LNCAP (cell line): ENCODE measurements at regions not wholly inside any gene's neighbourhood (a gene's known extent, or its start where the extent isn't known, plus 50 kb on each side); places are given as distances from the start of the nearest gene placed in this dataset.

ENCODE experiments used
- TF ChIP-seq, protein P1 (sequence below): fragments of 450-650 bp; IDR thresholded peaks from 2 replicates; pipeline ENCODE4 v1.5.1; 2017; ENCODE audit warnings: mild to moderate bottlenecking

DNA sequence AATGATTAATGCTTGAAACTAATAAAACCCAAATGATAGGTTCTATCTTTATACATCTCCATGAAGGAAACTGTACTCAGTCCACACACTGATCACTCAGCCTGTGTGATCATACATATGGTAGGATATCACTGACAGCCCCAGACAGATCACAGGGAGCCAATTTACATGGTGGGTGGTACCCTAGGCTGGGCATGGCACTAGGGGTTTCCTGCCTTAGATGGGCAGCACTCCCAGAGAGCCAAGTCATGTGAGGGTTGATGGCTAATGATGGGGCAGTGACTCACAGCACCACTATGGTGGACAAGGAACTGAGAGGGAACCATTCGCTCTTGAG, 89.6 kb upstream of the PTPRR start:
- TF ChIP-seq, protein P1, sequence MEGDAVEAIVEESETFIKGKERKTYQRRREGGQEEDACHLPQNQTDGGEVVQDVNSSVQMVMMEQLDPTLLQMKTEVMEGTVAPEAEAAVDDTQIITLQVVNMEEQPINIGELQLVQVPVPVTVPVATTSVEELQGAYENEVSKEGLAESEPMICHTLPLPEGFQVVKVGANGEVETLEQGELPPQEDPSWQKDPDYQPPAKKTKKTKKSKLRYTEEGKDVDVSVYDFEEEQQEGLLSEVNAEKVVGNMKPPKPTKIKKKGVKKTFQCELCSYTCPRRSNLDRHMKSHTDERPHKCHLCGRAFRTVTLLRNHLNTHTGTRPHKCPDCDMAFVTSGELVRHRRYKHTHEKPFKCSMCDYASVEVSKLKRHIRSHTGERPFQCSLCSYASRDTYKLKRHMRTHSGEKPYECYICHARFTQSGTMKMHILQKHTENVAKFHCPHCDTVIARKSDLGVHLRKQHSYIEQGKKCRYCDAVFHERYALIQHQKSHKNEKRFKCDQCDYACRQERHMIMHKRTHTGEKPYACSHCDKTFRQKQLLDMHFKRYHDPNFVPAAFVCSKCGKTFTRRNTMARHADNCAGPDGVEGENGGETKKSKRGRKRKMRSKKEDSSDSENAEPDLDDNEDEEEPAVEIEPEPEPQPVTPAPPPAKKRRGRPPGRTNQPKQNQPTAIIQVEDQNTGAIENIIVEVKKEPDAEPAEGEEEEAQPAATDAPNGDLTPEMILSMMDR: no peak

DNA sequence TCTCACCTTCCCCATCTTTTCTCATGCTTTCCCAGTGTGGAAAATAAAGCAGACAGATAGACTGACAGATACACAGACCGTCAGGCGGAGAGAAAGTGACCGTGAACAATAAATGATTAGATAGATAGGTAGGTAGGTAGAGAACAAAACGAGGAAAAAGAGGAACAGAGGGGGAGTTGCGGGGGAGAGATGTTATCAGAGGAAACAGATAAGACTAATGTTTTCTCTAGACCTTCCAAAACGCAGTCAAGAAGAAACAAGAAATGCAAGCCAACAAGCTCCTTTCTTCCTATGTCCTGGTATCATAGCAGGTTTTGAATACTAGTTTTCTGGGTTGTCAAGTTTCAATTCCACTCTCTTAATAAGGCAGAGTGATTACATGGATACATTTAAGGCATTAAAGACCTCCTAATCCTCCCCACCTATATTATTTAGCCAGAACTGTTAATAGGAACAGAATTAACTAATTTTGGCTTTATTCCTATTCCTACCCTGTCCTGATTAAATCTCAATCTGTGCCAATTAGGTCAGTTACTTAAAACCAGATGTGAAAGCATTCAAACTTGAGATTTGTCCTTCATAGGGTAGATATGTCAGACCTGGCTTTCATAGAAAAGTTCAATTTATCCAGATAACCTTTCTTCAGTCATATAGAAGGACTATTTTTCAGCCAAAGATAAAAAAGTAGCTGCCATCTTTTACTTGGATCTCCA, 89.0 kb upstream of the PTPRR start:
- TF ChIP-seq, protein P1: no peak

DNA sequence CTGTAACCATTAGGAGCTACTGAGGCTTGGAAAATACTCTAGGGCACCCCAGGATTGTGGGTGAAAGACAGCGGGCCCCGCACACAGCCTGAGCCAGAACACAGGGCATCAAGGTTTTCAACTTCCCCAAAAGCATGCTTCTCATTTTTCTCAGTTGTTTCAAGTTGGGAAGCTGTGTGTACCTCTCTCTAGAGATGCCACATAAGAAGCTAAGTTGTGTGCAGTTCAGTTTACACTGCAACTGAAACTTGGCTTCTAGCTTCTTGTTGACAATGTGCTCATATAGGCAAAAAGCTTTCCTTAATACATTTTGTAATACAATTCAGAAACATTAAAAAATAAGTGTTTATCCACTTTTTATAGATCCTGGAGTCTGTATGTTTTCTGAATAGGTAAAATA, 88.1 kb upstream of the PTPRR start:
- TF ChIP-seq, protein P1: no peak

DNA sequence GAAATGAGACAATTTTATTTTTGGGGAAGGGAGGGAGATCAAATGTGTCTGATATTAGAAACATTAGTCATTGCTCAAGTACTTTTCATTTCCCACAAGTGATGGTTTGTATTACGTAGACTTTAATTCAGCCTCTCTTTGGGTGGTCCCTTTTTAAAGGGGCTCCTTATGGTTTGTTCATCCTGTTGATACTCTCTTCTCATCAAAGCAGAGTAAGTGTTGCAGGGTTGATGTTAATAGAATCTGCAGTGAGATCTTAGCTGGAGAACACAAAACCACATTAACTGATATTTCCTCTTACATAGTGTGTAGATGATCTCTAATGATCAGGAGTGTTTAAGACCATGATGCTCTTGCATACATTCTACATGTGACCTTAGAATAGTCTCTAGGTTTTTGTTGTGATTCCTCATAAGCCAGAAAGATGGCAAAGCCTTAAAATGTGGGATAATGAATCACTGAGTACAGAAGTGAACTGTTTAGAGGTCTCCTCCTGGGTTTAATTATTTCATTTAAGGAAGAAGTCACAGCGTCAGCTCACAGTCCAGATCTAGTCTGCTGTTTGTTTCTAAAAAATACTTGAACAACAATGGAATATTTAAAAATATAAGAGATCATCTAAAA, 87.4 kb upstream of the PTPRR start:
- TF ChIP-seq, protein P1: no peak

DNA sequence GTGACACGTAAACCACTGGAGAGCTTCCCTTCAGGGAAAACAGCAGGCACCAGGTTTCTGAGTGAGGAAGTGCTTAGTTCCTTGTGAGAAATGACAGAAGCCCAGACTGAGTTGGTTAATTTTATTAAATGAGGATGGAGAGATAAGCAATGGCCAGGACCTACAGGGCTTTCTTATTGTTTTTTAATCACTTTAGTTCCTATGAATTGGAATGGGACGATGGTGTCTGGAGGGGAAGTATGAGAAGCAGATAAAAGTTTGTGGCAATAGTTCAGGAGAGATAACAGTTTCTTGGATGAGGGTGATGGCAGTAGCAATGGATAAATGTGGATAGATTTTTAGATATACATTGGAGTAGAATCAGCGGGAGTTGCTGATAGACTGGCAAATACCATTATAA, 86.5 kb upstream of the PTPRR start:
- TF ChIP-seq, protein P1: no peak

DNA sequence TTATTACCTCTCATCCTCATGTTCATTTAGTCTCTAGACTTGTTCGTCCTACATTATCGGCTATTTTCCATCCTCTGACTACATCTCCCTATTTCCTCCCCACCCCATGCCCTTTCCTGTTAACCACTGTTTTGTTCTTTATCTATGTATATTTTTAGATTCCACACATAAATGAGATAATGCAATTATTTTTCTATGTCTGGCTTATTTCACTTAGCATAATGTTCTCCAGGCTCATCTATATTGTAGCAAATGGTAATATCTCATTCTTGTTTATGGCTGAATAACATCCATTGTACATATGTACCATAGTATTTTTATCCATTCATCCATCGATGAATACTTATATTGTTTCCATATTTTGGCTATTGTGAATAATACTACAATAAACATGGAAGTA, 84.6 kb upstream of the PTPRR start:
- TF ChIP-seq, protein P1: no peak

DNA sequence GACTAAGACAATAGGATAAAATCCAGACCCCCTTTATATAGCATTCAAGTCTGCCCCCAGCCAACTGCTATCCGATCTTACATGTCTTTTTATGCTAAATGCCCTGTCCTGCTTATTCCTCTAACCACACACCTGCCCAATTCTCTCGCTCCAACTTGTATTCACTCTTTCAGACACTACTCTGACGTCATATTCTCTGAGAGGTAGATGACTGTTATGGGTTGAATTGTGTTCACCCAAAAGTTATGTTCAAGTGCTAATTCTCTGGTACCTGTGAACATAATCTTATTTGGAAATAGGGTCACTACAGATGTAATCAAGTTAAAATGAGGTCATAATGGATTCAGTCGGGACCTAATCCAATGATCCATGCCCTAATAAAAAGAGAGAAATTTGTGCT, 84.0 kb upstream of the PTPRR start:
- TF ChIP-seq, protein P1: no peak

DNA sequence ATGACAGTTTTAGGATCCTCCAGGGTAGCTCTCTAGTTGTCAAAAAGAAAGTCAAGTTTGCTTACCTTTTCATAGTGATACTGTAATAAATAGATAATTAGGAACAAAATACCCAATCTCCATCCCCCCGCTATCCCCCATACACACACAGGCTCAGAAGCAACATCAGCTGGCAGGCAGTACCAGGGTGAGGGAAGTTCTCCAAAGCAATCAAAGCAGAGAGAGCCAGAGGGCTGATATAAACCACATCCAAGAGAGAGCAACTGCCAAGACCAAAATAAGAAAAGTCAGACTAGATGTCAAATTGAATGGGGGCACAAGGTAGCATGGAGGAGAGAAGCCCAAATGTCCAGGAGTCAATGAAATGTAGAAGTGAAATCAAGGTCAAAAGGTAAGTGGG, 80.2 kb upstream of the PTPRR start:
- TF ChIP-seq, protein P1: no peak
